PC-3 (cell line): ENCODE measurements at regions not wholly inside any gene's neighbourhood (a gene's known extent, or its start where the extent isn't known, plus 50 kb on each side); places are given as distances from the start of the nearest gene placed in this dataset.

Source experiments
- ATAC-seq: fragments of 200-7000 bp; cut with Tn5 transposase; 2 replicates; pipeline ENCODE4 v1.9.1; 2020; ENCODE audit warnings: mild to moderate bottlenecking, moderate library complexity
- BruUV-seq: library from RNA; stranded (reverse); fragments of 400-500 nt; replicated peaks from 2 replicates; lab custom pipeline; 2021; lab: Mats Ljungman, UMichigan
- CTCF ChIA-PET: fragments of 300-600 bp; sonication (Branson Sonifier 250); formaldehyde crosslinking; loops from one replicate; lab custom pipeline; 2022; ENCODE audit warnings: antibody characterized with exemption; lab: Charles Lee
- POLR2A ChIA-PET: fragments of 300-600 bp; sonication (Branson Sonifier 250); formaldehyde crosslinking; loops from one replicate; lab custom pipeline; 2022; ENCODE audit warnings: antibody characterized with exemption; ENCODE audit not compliant: unreplicated experiment; lab: Charles Lee
- DNase-seq: peaks from one replicate; pipeline ENCODE4 v3.0.0-alpha.2; 2015
- H2AFZ ChIP-seq: fragments of 300-600 bp; sonication (generic); 2 replicates; pipeline ENCODE4 v1.6.0; 2016; ENCODE audit warnings: antibody characterized with exemption, low read length
- H3F3A ChIP-seq: fragments of 300-600 bp; sonication (generic); one replicate; pipeline ENCODE4 v1.6.0; 2017; ENCODE audit warnings: antibody characterized with exemption, low read length, control low read depth, mild to moderate bottlenecking; ENCODE audit not compliant: unreplicated experiment
- H3K27ac ChIP-seq: fragments of 300-600 bp; sonication (generic); 2 replicates; pipeline ENCODE4 v1.5.1; 2016; ENCODE audit warnings: mild to moderate bottlenecking, low read length
- H3K27me3 ChIP-seq: fragments of 300-600 bp; sonication (generic); 2 replicates; pipeline ENCODE4 v1.6.1; 2016; ENCODE audit warnings: low read length, mixed read lengths
- H3K36me3 ChIP-seq: fragments of 300-600 bp; sonication (generic); 2 replicates; pipeline ENCODE4 v1.6.1; 2016; ENCODE audit warnings: low read depth, mixed run types, low read length, mixed read lengths
- H3K4me1 ChIP-seq: fragments of 300-600 bp; sonication (generic); 2 replicates; pipeline ENCODE4 v1.5.1; 2016; ENCODE audit warnings: low read length; ENCODE audit not compliant: insufficient read depth
- H3K4me2 ChIP-seq: fragments of 300-600 bp; sonication (generic); 2 replicates; pipeline ENCODE4 v1.6.0; 2016; ENCODE audit warnings: low read length
- H3K4me3 ChIP-seq: fragments of 300-600 bp; sonication (generic); 2 replicates; pipeline ENCODE4 v1.5.1; 2016; ENCODE audit warnings: mild to moderate bottlenecking, low read length, mixed read lengths
- H3K79me2 ChIP-seq: fragments of 300-600 bp; sonication (generic); 2 replicates; pipeline ENCODE4 v1.6.1; 2017; ENCODE audit warnings: low read length, mixed read lengths
- H3K9ac ChIP-seq: fragments of 300-600 bp; sonication (generic); 2 replicates; pipeline ENCODE4 v1.6.0; 2016; ENCODE audit warnings: mild to moderate bottlenecking, low read length
- H3K9me2 ChIP-seq: fragments of 300-600 bp; sonication (generic); replicated peaks from 2 replicates; pipeline ENCODE4 v1.6.1; 2016; ENCODE audit warnings: mixed run types, low read length, mixed read lengths
- H3K9me3 ChIP-seq: fragments of 300-600 bp; sonication (generic); 2 replicates; pipeline ENCODE4 v1.6.1; 2016; ENCODE audit warnings: low read length, mixed read lengths
- H4K20me1 ChIP-seq: fragments of 300-600 bp; sonication (generic); 2 replicates; pipeline ENCODE4 v1.6.1; 2016; ENCODE audit warnings: low read length, mixed read lengths
- CTCF ChIP-seq: fragments of 300-600 bp; sonication (generic); conservative IDR thresholded peaks from 2 replicates; pipeline ENCODE4 v1.5.1; 2017; ENCODE audit warnings: antibody characterized with exemption, low read depth, mild to moderate bottlenecking, low read length
- EZH2 ChIP-seq: fragments of 300-600 bp; sonication (generic); IDR thresholded peaks from one replicate; pipeline ENCODE4 v1.6.1; 2017; ENCODE audit warnings: antibody characterized with exemption, mild to moderate bottlenecking, low read length; ENCODE audit not compliant: unreplicated experiment
- EZH2phosphoT487 ChIP-seq: fragments of 300-600 bp; sonication (generic); IDR thresholded peaks from 2 replicates; pipeline ENCODE4 v1.6.1; 2018; ENCODE audit warnings: mild to moderate bottlenecking, antibody characterized with exemption, low read length, borderline replicate concordance
- intact Hi-C: fragments of 100-400 bp; cut with micrococcal nuclease; formaldehyde crosslinking; loops from 2 replicates; pipeline ENCODE4 v1.9.0; 2023

- Histone ChIP-seq H3K4me1 (peaks cover 25% of the 10 kb centered on the region), H3K4me3 (no peak overlapping the region), H3K27ac (no peak overlapping the region), H2AFZ (no peak overlapping the region), H3K9ac (no peak overlapping the region), H4K20me1 (no peaks in the 10 kb centered on the region), H3K79me2 (no peaks in the 10 kb centered on the region), H3K4me2 (no peak overlapping the region), H3K9me2 (no peaks in the 10 kb centered on the region), H3K36me3 (no peaks in the 10 kb centered on the region), H3K9me3 (no peaks in the 10 kb centered on the region), H3F3A (peaks cover 4% of the 10 kb centered on the region), H3K27me3 (no peaks in the 10 kb centered on the region)
- BruUV-seq: no TSS peak
- intact Hi-C loops: loop anchor here (1.0 to 5.0 kb wide), 3 partner anchors 34 to 137 kb away; no protein-coding TSS in a partner anchor
- ChIA-PET POLR2A (no interaction called here), CTCF (no interaction called here)
- TF ChIP-seq CTCF (no peak), EZH2 (no peak), EZH2phosphoT487 (no peak)
- DNase-seq: no peak
- no peak for ATAC-seq
These were observed 86.4 kb upstream of the RBBP8 start for GRCh38 chr18:22846697-22847096.

- TF ChIP-seq EZH2phosphoT487 (no peak), CTCF (no peak), EZH2 (no peak)
- ChIA-PET CTCF (no interaction called here), POLR2A (no interaction called here)
- Histone ChIP-seq H3K79me2 (no peaks in the 10 kb centered on the region), H3K9me3 (no peaks in the 10 kb centered on the region), H3K9me2 (no peaks in the 10 kb centered on the region), H2AFZ (no peak overlapping the region), H3K4me2 (no peak overlapping the region), H3K27me3 (no peaks in the 10 kb centered on the region), H3K4me3 (no peak overlapping the region), H3K9ac (no peak overlapping the region), H3K4me1 (peaks cover 25% of the 10 kb centered on the region), H3F3A (peaks cover 4% of the 10 kb centered on the region), H3K27ac (no peak overlapping the region), H3K36me3 (no peaks in the 10 kb centered on the region), H4K20me1 (no peaks in the 10 kb centered on the region)
- intact Hi-C loops: loop anchor here (2.0 to 5.0 kb wide), 2 partner anchors 35 to 83 kb away; no protein-coding TSS in a partner anchor
- no peak for DNase-seq
- no peak for ATAC-seq
- no TSS peak for BruUV-seq
These were observed 85.7 kb upstream of the RBBP8 start for GRCh38 chr18:22847392-22847791.

GRCh38 chr18:22847867-22848451, 85.2 kb upstream of the RBBP8 start:
- peaks cover 4% of the 10 kb centered on the region for H3F3A ChIP-seq
- H3K27me3 ChIP-seq: no peaks in the 10 kb centered on the region
- H2AFZ ChIP-seq: no peak overlapping the region
- no peak for DNase-seq
- no peaks in the 10 kb centered on the region for H3K36me3 ChIP-seq
- no peak overlapping the region for H3K27ac ChIP-seq
- no peak for ATAC-seq
- intact Hi-C loops: loop anchor here (2.0 to 5.0 kb wide), 2 partner anchors 36 to 83 kb away; no protein-coding TSS in a partner anchor
- no peaks in the 10 kb centered on the region for H3K9me2 ChIP-seq
- TF ChIP-seq CTCF: no peak
- no peak for TF ChIP-seq EZH2phosphoT487
- no peak overlapping the region for H3K9ac ChIP-seq
- no peaks in the 10 kb centered on the region for H4K20me1 ChIP-seq
- POLR2A ChIA-PET: no interaction called here
- BruUV-seq: no TSS peak
- H3K4me3 ChIP-seq: no peak overlapping the region
- H3K79me2 ChIP-seq: no peaks in the 10 kb centered on the region
- H3K4me1 ChIP-seq: peaks cover 25% of the 10 kb centered on the region
- H3K4me2 ChIP-seq: no peak overlapping the region
- CTCF ChIA-PET: no interaction called here
- no peaks in the 10 kb centered on the region for H3K9me3 ChIP-seq
